GM23338 (cell line): ENCODE measurements at regions not wholly inside any gene's neighbourhood (a gene's known extent, or its start where the extent isn't known, plus 50 kb on each side); places are given as distances from the start of the nearest gene placed in this dataset.

Experiments used
- ATAC-seq: fragments of 200-7000 bp; cut with Tn5 transposase; 3 replicates; pipeline ENCODE4 v1.9.1; 2020
- DNase-seq: peaks from one replicate; pipeline ENCODE4 v3.0.0-alpha.2; 2015; ENCODE audit warnings: low spot score
- H2AFZ ChIP-seq: fragments of 200-600 bp; sonication (generic); 2 replicates; pipeline ENCODE4 v1.8.0; 2016; ENCODE audit warnings: antibody characterized with exemption, mild to moderate bottlenecking, moderate library complexity
- H3F3A ChIP-seq: fragments of 200-600 bp; sonication (generic); replicated peaks from 2 replicates; pipeline ENCODE4 v1.8.0; 2017; ENCODE audit warnings: antibody characterized with exemption, mixed run types, low read depth
- H3K27ac ChIP-seq: fragments of 200-600 bp; sonication (generic); 2 replicates; pipeline ENCODE4 v1.6.1; 2016; ENCODE audit warnings: low read depth
- H3K27me3 ChIP-seq: fragments of 200-600 bp; sonication (generic); 2 replicates; pipeline ENCODE4 v1.8.0; 2016; ENCODE audit warnings: mild to moderate bottlenecking, mixed run types, moderate library complexity; ENCODE audit not compliant: insufficient read depth
- H3K36me3 ChIP-seq: fragments of 200-600 bp; sonication (generic); 2 replicates; pipeline ENCODE4 v1.8.0; 2016; ENCODE audit warnings: mild to moderate bottlenecking; ENCODE audit not compliant: insufficient read depth
- H3K4me1 ChIP-seq: fragments of 200-600 bp; sonication (generic); 2 replicates; pipeline ENCODE4 v1.8.0; 2016; ENCODE audit warnings: mild to moderate bottlenecking, moderate library complexity; ENCODE audit not compliant: insufficient read depth
- H3K4me2 ChIP-seq: fragments of 200-600 bp; sonication (generic); 2 replicates; pipeline ENCODE4 v1.7.1; 2017; ENCODE audit warnings: mixed run types
- H3K4me3 ChIP-seq: fragments of 200-600 bp; sonication (generic); 2 replicates; pipeline ENCODE4 v1.6.1; 2016; ENCODE audit warnings: mixed run types
- H3K79me2 ChIP-seq: fragments of 200-600 bp; sonication (generic); replicated peaks from 2 replicates; pipeline ENCODE4 v1.8.0; 2017; ENCODE audit warnings: mild to moderate bottlenecking; ENCODE audit not compliant: insufficient read depth
- H3K9me2 ChIP-seq: fragments of 200-600 bp; sonication (generic); 2 replicates; pipeline ENCODE4 v1.8.0; 2017; ENCODE audit not compliant: insufficient read depth
- H4K20me1 ChIP-seq: fragments of 200-600 bp; sonication (generic); replicated peaks from 2 replicates; pipeline ENCODE4 v1.8.0; 2017; ENCODE audit warnings: mild to moderate bottlenecking; ENCODE audit not compliant: insufficient read depth
- H3K27ac Mint-ChIP-seq: 2 replicates; pipeline ENCODE4 v1.8.0; 2020; ENCODE audit warnings: inconsistent platforms, mild to moderate bottlenecking, moderate library complexity, mixed read lengths
- H3K27me3 Mint-ChIP-seq: 3 replicates; pipeline ENCODE4 v1.8.0; 2022; ENCODE audit warnings: low read depth, mild to moderate bottlenecking, moderate library complexity, mixed read lengths, inconsistent platforms; ENCODE audit not compliant: insufficient read depth, poor library complexity
- H3K36me3 Mint-ChIP-seq: 3 replicates; pipeline ENCODE4 v1.8.0; 2021; ENCODE audit warnings: low read depth, mild to moderate bottlenecking, inconsistent platforms, moderate library complexity, mixed read lengths
- H3K4me1 Mint-ChIP-seq: 3 replicates; pipeline ENCODE4 v1.8.0; 2020; ENCODE audit warnings: mild to moderate bottlenecking, inconsistent platforms, mixed read lengths
- H3K4me3 Mint-ChIP-seq: 3 replicates; pipeline ENCODE4 v1.8.0; 2021; ENCODE audit warnings: moderate library complexity, mild to moderate bottlenecking, inconsistent platforms, mixed read lengths
- H3K9me3 Mint-ChIP-seq: 3 replicates; pipeline ENCODE4 v1.8.0; 2020; ENCODE audit warnings: moderate library complexity, mild to moderate bottlenecking, inconsistent platforms, mixed read lengths
- CREB1 ChIP-seq: fragments of 250-450 bp; sonication (Bioruptor Pico); IDR thresholded peaks from 2 replicates; pipeline ENCODE4 v1.5.0; 2020; ENCODE audit warnings: low read depth, mild to moderate bottlenecking, moderate library complexity
- ETS1 ChIP-seq: IDR thresholded peaks from 2 replicates; pipeline ENCODE4 v1.6.1; 2016; ENCODE audit warnings: antibody characterized with exemption
- EZH2 ChIP-seq: fragments of 200-600 bp; sonication (generic); IDR thresholded peaks from one replicate; pipeline ENCODE4 v1.8.0; 2017; ENCODE audit warnings: antibody characterized with exemption, mild to moderate bottlenecking, low read depth; ENCODE audit not compliant: unreplicated experiment
- EZH2phosphoT487 ChIP-seq: fragments of 200-600 bp; sonication (generic); IDR thresholded peaks from one replicate; pipeline ENCODE4 v1.8.1; 2018; ENCODE audit warnings: antibody characterized with exemption; ENCODE audit not compliant: unreplicated experiment
- JUNB ChIP-seq: IDR thresholded peaks from one replicate; pipeline ENCODE4 v1.6.1; 2016; ENCODE audit warnings: antibody characterized with exemption; ENCODE audit not compliant: unreplicated experiment
- NANOG ChIP-seq: IDR thresholded peaks from 2 replicates; pipeline ENCODE4 v1.6.1; 2016; ENCODE audit warnings: antibody characterized with exemption, borderline replicate concordance
- POLR2AphosphoS5 ChIP-seq: IDR thresholded peaks from 2 replicates; pipeline ENCODE4 v1.6.1; 2016; ENCODE audit warnings: antibody characterized with exemption, low read depth
- STAT1 ChIP-seq: IDR thresholded peaks from one replicate; pipeline ENCODE4 v1.6.1; 2016; ENCODE audit warnings: antibody characterized with exemption; ENCODE audit not compliant: unreplicated experiment
- ZNF114 ChIP-seq: fragments of 250-450 bp; sonication (Bioruptor Pico); IDR thresholded peaks from 2 replicates; pipeline ENCODE4 v1.5.0; 2020; ENCODE audit warnings: mild to moderate bottlenecking, moderate library complexity
- ZNF331 ChIP-seq: fragments of 250-450 bp; sonication (Bioruptor Pico); IDR thresholded peaks from 2 replicates; pipeline ENCODE4 v1.5.0; 2020; ENCODE audit warnings: low read depth, mild to moderate bottlenecking, moderate library complexity
- TF ChIP-seq, protein P1 (sequence below): fragments of 250-450 bp; sonication (Bioruptor Pico); IDR thresholded peaks from 2 replicates; pipeline ENCODE4 v1.5.0; 2020; ENCODE audit warnings: mild to moderate bottlenecking, moderate library complexity
- TF ChIP-seq, protein P2 (sequence below): IDR thresholded peaks from one replicate; pipeline ENCODE4 v1.6.1; 2018; ENCODE audit warnings: antibody characterized with exemption; ENCODE audit not compliant: unreplicated experiment
- TF ChIP-seq, protein P3 (sequence below), 2 experiments: fragments of 200-600 bp in 1 of 2; sonication (generic) in 1 of 2; conservative IDR thresholded peaks; 2 replicates each; pipeline versions ENCODE4 v1.5.1 to v1.6.1; 2016 to 2017; ENCODE audit warnings: antibody characterized with exemption in 2 of 2, low read depth in 2 of 2, mild to moderate bottlenecking in 2 of 2, moderate library complexity in 1 of 2

DNA sequence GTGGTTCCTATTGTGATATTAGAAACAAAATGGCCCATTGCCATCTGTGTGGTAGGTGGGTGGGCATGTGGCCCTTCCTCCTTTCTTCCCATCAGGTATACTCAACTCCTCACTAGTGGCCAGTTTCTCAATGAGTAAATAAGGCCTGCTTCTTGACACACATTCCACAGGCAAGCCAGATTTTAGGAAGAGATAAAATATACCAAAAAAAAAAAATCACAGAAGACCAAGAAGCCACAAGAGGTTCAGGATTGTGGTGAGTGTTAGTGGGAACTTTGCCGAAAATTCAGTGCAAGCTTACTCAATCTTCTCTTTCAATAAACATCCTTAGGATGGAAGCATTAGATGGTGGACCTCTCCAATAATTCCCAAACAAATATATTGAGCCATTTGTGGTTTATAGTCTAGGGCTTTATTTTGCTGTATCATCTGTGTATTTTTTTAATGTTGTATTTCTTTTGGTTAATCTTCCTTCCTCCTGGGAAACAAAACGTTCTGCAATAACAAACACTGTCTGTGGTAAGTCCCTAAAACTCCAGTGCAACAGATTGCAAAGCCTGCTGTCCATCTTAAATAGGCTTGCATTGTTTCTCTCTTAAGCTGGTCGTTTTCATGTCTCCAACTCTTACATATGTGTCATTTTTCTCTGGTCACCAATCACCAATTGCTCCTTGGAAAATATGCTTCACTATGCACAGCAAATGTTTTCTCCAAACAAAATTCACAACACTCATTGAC, 289.9 kb upstream of the KITLG start:
- no peaks in the 10 kb centered on the region for H3K79me2 ChIP-seq
- DNase-seq: no peak
- no peaks in the 10 kb centered on the region for H3F3A ChIP-seq
- no peaks in the 10 kb centered on the region; the same call in 1 of the 2 replicates for H3K4me1 ChIP-seq
- H3K27ac ChIP-seq: no peak overlapping the region
- ATAC-seq: no peak
- no peaks in the 10 kb centered on the region for H3K9me3 Mint-ChIP-seq
- no peaks in the 10 kb centered on the region for H3K27me3 ChIP-seq
- peak overlapping the region; percentile 61 for H3K27ac Mint-ChIP-seq
- H3K27me3 Mint-ChIP-seq: no peaks in the 10 kb centered on the region
- no peak overlapping the region for H3K4me3 ChIP-seq
- H3K36me3 Mint-ChIP-seq: no peaks in the 10 kb centered on the region
- H2AFZ ChIP-seq: peak overlapping the region; percentile 69
- H3K4me1 Mint-ChIP-seq: peaks cover 9% of the 10 kb centered on the region; the same call in 2 of the 3 replicates
- H3K9me2 ChIP-seq: peaks cover 7% of the 10 kb centered on the region; the same call in 1 of the 2 replicates
- no peak overlapping the region for H3K4me2 ChIP-seq
- no peak overlapping the region for H3K4me3 Mint-ChIP-seq
- H3K36me3 ChIP-seq: no peaks in the 10 kb centered on the region
- TF ChIP-seq POLR2AphosphoS5: no peak
- no peak for TF ChIP-seq STAT1
- TF ChIP-seq, protein P1, sequence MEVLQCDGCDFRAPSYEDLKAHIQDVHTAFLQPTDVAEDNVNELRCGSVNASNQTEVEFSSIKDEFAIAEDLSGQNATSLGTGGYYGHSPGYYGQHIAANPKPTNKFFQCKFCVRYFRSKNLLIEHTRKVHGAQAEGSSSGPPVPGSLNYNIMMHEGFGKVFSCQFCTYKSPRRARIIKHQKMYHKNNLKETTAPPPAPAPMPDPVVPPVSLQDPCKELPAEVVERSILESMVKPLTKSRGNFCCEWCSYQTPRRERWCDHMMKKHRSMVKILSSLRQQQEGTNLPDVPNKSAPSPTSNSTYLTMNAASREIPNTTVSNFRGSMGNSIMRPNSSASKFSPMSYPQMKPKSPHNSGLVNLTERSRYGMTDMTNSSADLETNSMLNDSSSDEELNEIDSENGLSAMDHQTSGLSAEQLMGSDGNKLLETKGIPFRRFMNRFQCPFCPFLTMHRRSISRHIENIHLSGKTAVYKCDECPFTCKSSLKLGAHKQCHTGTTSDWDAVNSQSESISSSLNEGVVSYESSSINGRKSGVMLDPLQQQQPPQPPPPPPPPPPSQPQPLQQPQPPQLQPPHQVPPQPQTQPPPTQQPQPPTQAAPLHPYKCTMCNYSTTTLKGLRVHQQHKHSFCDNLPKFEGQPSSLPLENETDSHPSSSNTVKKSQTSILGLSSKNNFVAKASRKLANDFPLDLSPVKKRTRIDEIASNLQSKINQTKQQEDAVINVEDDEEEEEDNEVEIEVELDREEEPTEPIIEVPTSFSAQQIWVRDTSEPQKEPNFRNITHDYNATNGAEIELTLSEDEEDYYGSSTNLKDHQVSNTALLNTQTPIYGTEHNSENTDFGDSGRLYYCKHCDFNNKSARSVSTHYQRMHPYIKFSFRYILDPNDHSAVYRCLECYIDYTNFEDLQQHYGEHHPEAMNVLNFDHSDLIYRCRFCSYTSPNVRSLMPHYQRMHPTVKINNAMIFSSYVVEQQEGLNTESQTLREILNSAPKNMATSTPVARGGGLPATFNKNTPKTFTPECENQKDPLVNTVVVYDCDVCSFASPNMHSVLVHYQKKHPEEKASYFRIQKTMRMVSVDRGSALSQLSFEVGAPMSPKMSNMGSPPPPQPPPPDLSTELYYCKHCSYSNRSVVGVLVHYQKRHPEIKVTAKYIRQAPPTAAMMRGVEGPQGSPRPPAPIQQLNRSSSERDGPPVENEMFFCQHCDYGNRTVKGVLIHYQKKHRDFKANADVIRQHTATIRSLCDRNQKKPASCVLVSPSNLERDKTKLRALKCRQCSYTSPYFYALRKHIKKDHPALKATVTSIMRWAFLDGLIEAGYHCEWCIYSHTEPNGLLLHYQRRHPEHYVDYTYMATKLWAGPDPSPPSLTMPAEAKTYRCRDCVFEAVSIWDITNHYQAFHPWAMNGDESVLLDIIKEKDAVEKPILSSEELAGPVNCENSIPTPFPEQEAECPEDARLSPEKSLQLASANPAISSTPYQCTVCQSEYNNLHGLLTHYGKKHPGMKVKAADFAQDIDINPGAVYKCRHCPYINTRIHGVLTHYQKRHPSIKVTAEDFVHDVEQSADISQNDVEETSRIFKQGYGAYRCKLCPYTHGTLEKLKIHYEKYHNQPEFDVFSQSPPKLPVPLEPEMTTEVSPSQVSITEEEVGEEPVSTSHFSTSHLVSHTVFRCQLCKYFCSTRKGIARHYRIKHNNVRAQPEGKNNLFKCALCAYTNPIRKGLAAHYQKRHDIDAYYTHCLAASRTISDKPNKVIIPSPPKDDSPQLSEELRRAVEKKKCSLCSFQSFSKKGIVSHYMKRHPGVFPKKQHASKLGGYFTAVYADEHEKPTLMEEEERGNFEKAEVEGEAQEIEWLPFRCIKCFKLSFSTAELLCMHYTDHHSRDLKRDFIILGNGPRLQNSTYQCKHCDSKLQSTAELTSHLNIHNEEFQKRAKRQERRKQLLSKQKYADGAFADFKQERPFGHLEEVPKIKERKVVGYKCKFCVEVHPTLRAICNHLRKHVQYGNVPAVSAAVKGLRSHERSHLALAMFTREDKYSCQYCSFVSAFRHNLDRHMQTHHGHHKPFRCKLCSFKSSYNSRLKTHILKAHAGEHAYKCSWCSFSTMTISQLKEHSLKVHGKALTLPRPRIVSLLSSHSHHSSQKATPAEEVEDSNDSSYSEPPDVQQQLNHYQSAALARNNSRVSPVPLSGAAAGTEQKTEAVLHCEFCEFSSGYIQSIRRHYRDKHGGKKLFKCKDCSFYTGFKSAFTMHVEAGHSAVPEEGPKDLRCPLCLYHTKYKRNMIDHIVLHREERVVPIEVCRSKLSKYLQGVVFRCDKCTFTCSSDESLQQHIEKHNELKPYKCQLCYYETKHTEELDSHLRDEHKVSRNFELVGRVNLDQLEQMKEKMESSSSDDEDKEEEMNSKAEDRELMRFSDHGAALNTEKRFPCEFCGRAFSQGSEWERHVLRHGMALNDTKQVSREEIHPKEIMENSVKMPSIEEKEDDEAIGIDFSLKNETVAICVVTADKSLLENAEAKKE: no peak
- TF ChIP-seq CREB1 (CRISPR knock-in tag): no peak
- no peak for TF ChIP-seq EZH2
- TF ChIP-seq, protein P2, sequence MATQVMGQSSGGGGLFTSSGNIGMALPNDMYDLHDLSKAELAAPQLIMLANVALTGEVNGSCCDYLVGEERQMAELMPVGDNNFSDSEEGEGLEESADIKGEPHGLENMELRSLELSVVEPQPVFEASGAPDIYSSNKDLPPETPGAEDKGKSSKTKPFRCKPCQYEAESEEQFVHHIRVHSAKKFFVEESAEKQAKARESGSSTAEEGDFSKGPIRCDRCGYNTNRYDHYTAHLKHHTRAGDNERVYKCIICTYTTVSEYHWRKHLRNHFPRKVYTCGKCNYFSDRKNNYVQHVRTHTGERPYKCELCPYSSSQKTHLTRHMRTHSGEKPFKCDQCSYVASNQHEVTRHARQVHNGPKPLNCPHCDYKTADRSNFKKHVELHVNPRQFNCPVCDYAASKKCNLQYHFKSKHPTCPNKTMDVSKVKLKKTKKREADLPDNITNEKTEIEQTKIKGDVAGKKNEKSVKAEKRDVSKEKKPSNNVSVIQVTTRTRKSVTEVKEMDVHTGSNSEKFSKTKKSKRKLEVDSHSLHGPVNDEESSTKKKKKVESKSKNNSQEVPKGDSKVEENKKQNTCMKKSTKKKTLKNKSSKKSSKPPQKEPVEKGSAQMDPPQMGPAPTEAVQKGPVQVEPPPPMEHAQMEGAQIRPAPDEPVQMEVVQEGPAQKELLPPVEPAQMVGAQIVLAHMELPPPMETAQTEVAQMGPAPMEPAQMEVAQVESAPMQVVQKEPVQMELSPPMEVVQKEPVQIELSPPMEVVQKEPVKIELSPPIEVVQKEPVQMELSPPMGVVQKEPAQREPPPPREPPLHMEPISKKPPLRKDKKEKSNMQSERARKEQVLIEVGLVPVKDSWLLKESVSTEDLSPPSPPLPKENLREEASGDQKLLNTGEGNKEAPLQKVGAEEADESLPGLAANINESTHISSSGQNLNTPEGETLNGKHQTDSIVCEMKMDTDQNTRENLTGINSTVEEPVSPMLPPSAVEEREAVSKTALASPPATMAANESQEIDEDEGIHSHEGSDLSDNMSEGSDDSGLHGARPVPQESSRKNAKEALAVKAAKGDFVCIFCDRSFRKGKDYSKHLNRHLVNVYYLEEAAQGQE: no peak
- no peak for TF ChIP-seq ETS1
- TF ChIP-seq, protein P3, sequence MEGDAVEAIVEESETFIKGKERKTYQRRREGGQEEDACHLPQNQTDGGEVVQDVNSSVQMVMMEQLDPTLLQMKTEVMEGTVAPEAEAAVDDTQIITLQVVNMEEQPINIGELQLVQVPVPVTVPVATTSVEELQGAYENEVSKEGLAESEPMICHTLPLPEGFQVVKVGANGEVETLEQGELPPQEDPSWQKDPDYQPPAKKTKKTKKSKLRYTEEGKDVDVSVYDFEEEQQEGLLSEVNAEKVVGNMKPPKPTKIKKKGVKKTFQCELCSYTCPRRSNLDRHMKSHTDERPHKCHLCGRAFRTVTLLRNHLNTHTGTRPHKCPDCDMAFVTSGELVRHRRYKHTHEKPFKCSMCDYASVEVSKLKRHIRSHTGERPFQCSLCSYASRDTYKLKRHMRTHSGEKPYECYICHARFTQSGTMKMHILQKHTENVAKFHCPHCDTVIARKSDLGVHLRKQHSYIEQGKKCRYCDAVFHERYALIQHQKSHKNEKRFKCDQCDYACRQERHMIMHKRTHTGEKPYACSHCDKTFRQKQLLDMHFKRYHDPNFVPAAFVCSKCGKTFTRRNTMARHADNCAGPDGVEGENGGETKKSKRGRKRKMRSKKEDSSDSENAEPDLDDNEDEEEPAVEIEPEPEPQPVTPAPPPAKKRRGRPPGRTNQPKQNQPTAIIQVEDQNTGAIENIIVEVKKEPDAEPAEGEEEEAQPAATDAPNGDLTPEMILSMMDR (conservative IDR thresholded peaks at IDR 0.05; ENCODE audit: low read depth in 2 of 2): no peak
- no peak for TF ChIP-seq EZH2phosphoT487
- no peak for TF ChIP-seq ZNF114 (CRISPR knock-in tag)
- no peak for TF ChIP-seq JUNB
- TF ChIP-seq NANOG: no peak
- TF ChIP-seq ZNF331 (CRISPR knock-in tag): no peak
- H4K20me1 ChIP-seq: no peaks in the 10 kb centered on the region
